Esophagus squamous epithelium (tissue), 4 donors: ENCODE measurements at regions not wholly inside any gene's neighbourhood (a gene's known extent, or its start where the extent isn't known, plus 50 kb on each side); places are given as distances from the start of the nearest gene placed in this dataset.

Experiments
- CTCF ChIP-seq, 6 experiments: fragments of 450-650 bp in 4 of 6; fragments of 200-600 bp in 2 of 6; sonication (generic) in 2 of 6; IDR thresholded peaks; one replicate each; pipeline ENCODE4 v1.5.1; 2016 to 2019; ENCODE audit warnings: antibody characterized with exemption in 6 of 6, mild to moderate bottlenecking in 4 of 6, moderate library complexity in 4 of 6
- POLR2A ChIP-seq, 4 donors: fragments of 450-650 bp; IDR thresholded peaks; one replicate each; pipeline ENCODE4 v1.6.1; 2017; ENCODE audit warnings: antibody characterized with exemption in 4 of 4, mild to moderate bottlenecking in 4 of 4, moderate library complexity in 3 of 4

DNA sequence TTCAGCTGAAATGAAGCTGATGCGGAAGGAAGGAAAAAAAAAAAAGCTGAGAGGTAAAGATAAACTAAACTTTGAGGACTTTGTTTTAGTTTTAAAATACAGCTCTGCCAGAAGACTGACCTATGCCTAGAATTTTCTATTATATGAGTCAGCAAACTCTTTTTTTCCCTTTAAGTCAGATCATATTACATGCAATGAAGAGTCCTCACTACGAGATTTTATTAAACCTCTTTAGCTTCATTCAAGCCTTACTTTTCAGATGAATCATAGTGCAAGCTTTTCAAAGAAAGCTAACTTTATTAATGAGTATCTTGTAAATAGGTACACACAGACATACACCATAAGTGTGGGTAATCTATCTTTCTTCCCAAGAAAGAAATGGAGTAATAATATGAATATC lies 57.8 kb upstream of the FSCB start:
- no peak for TF ChIP-seq POLR2A (IDR thresholded peaks at IDR 0.05)
- TF ChIP-seq CTCF (IDR thresholded peaks at IDR 0.05), result no peak
